ENCODE measurements at regions not wholly inside any gene's neighbourhood (a gene's known extent, or its start where the extent isn't known, plus 50 kb on each side); places are given as distances from the start of the nearest gene placed in this dataset.

GRCh38 chr2:223338016-223338415 lies 264.1 kb downstream of the SCG2 start:
- H3K36me3 ChIP-seq (ENCODE audit: insufficient read depth, low read length) = no peaks in the 10 kb centered on the region
- H3K4me1 ChIP-seq (ENCODE audit: insufficient read depth, low read length) = no peaks in the 10 kb centered on the region
- no peak overlapping the region for H3K27ac ChIP-seq (ENCODE audit: low read depth, low read length)
- H3K9me3 ChIP-seq (ENCODE audit: insufficient read depth, low read depth, low read length) = no peaks in the 10 kb centered on the region
- WGBS = 87% methylated on average over 1 of the region's 1 CpG
- no peaks in the 10 kb centered on the region for H3K27me3 ChIP-seq (ENCODE audit: insufficient read depth, low read length)
- no peak overlapping the region for H3K4me3 ChIP-seq (ENCODE audit: low read length)
- no peak overlapping the region for H3K9ac ChIP-seq (ENCODE audit: low read depth, low read length)

GRCh38 chr2:223357076-223357475 lies 245.1 kb downstream of the SCG2 start:
- Histone ChIP-seq H3K36me3 (ENCODE audit: insufficient read depth, low read length) (no peaks in the 10 kb centered on the region), H3K27me3 (ENCODE audit: insufficient read depth, low read length) (no peaks in the 10 kb centered on the region), H3K9me3 (ENCODE audit: insufficient read depth, low read depth, low read length) (no peaks in the 10 kb centered on the region), H3K9ac (ENCODE audit: low read depth, low read length) (no peak overlapping the region), H3K27ac (ENCODE audit: low read depth, low read length) (no peak overlapping the region), H3K4me3 (ENCODE audit: low read length) (no peak overlapping the region), H3K4me1 (ENCODE audit: insufficient read depth, low read length) (no peaks in the 10 kb centered on the region)
- 77% methylated on average over 1 of the region's 1 CpG for WGBS

GRCh38 chr2:223363085-223363484 lies 239.1 kb downstream of the SCG2 start:
- Histone ChIP-seq H3K9me3 (ENCODE audit: insufficient read depth, low read depth, low read length) (no peaks in the 10 kb centered on the region), H3K9ac (ENCODE audit: low read depth, low read length) (no peak overlapping the region), H3K4me1 (ENCODE audit: insufficient read depth, low read length) (no peaks in the 10 kb centered on the region), H3K27ac (ENCODE audit: low read depth, low read length) (no peak overlapping the region), H3K4me3 (ENCODE audit: low read length) (no peak overlapping the region), H3K27me3 (ENCODE audit: insufficient read depth, low read length) (no peaks in the 10 kb centered on the region), H3K36me3 (ENCODE audit: insufficient read depth, low read length) (no peaks in the 10 kb centered on the region)
- 97% methylated on average over 6 of the region's 6 CpGs for WGBS

- H3K27me3 ChIP-seq (ENCODE audit: insufficient read depth, low read length) = no peaks in the 10 kb centered on the region
- no peaks in the 10 kb centered on the region for H3K9me3 ChIP-seq (ENCODE audit: insufficient read depth, low read depth, low read length)
- H3K36me3 ChIP-seq (ENCODE audit: insufficient read depth, low read length) = no peaks in the 10 kb centered on the region
- 77% methylated on average over 5 of the region's 5 CpGs for WGBS
- H3K27ac ChIP-seq (ENCODE audit: low read depth, low read length) = no peak overlapping the region
- no peak overlapping the region for H3K9ac ChIP-seq (ENCODE audit: low read depth, low read length)
- no peaks in the 10 kb centered on the region for H3K4me1 ChIP-seq (ENCODE audit: insufficient read depth, low read length)
- no peak overlapping the region for H3K4me3 ChIP-seq (ENCODE audit: low read length)
Observed at GRCh38 chr2:223365158-223365679, 236.9 kb downstream of the SCG2 start.

- no peak overlapping the region for H3K9ac ChIP-seq (ENCODE audit: low read depth, low read length)
- H3K9me3 ChIP-seq (ENCODE audit: insufficient read depth, low read depth, low read length) = no peaks in the 10 kb centered on the region
- H3K27me3 ChIP-seq (ENCODE audit: insufficient read depth, low read length) = no peaks in the 10 kb centered on the region
- H3K36me3 ChIP-seq (ENCODE audit: insufficient read depth, low read length) = no peaks in the 10 kb centered on the region
- H3K27ac ChIP-seq (ENCODE audit: low read depth, low read length) = no peak overlapping the region
- H3K4me1 ChIP-seq (ENCODE audit: insufficient read depth, low read length) = no peaks in the 10 kb centered on the region
- H3K4me3 ChIP-seq (ENCODE audit: low read length) = no peak overlapping the region
- WGBS = 94% methylated on average over 5 of the region's 5 CpGs
Observed at GRCh38 chr2:223366566-223366965, 235.6 kb downstream of the SCG2 start.

DNA sequence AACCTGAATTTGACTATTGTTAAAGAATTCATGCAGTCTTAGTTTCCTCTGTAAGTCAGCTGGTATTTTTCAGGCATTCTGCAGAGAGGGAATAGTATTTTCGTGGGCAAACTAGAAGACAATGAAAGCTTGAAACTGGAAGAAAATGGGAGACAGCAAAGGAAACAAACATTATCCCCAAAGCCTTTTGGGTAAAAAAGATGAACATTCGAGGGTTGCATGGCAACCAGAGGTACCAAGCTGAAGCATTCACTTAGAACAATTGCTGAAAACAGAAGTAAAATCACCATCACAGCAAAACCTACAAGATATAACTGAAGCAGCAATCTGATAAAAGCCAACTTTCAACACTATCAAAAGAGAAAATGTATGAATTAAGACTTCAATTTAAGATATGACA lies 233.7 kb downstream of the SCG2 start:
- H3K9ac ChIP-seq (ENCODE audit: low read depth, low read length) = no peak overlapping the region
- no peaks in the 10 kb centered on the region for H3K4me1 ChIP-seq (ENCODE audit: insufficient read depth, low read length)
- no peak overlapping the region for H3K4me3 ChIP-seq (ENCODE audit: low read length)
- 80% methylated on average over 2 of the region's 2 CpGs for WGBS
- H3K27ac ChIP-seq (ENCODE audit: low read depth, low read length) = no peak overlapping the region
- no peaks in the 10 kb centered on the region for H3K27me3 ChIP-seq (ENCODE audit: insufficient read depth, low read length)
- no peaks in the 10 kb centered on the region for H3K9me3 ChIP-seq (ENCODE audit: insufficient read depth, low read depth, low read length)
- no peaks in the 10 kb centered on the region for H3K36me3 ChIP-seq (ENCODE audit: insufficient read depth, low read length)

GRCh38 chr2:223369889-223370288 lies 232.3 kb downstream of the SCG2 start:
- Histone ChIP-seq H3K4me3 (ENCODE audit: low read length) (no peak overlapping the region), H3K4me1 (ENCODE audit: insufficient read depth, low read length) (no peaks in the 10 kb centered on the region), H3K9me3 (ENCODE audit: insufficient read depth, low read depth, low read length) (no peaks in the 10 kb centered on the region), H3K36me3 (ENCODE audit: insufficient read depth, low read length) (no peaks in the 10 kb centered on the region), H3K27me3 (ENCODE audit: insufficient read depth, low read length) (no peaks in the 10 kb centered on the region), H3K9ac (ENCODE audit: low read depth, low read length) (no peak overlapping the region), H3K27ac (ENCODE audit: low read depth, low read length) (no peak overlapping the region)
- 96% methylated on average over 2 of the region's 3 CpGs for WGBS

- H3K9ac ChIP-seq (ENCODE audit: low read depth, low read length) = no peak overlapping the region
- H3K36me3 ChIP-seq (ENCODE audit: insufficient read depth, low read length) = no peaks in the 10 kb centered on the region
- no peak overlapping the region for H3K27ac ChIP-seq (ENCODE audit: low read depth, low read length)
- no peaks in the 10 kb centered on the region for H3K27me3 ChIP-seq (ENCODE audit: insufficient read depth, low read length)
- H3K9me3 ChIP-seq (ENCODE audit: insufficient read depth, low read depth, low read length) = no peaks in the 10 kb centered on the region
- H3K4me1 ChIP-seq (ENCODE audit: insufficient read depth, low read length) = no peaks in the 10 kb centered on the region
- H3K4me3 ChIP-seq (ENCODE audit: low read length) = no peak overlapping the region
- no CpG with 5 or more reads among the region's 1 CpG for WGBS
Observed at GRCh38 chr2:223383315-223383714, 218.8 kb downstream of the SCG2 start.

- Histone ChIP-seq H3K27ac (ENCODE audit: low read depth, low read length) (no peak overlapping the region), H3K4me3 (ENCODE audit: low read length) (no peak overlapping the region), H3K9ac (ENCODE audit: low read depth, low read length) (no peak overlapping the region), H3K27me3 (ENCODE audit: insufficient read depth, low read length) (no peaks in the 10 kb centered on the region), H3K36me3 (ENCODE audit: insufficient read depth, low read length) (no peaks in the 10 kb centered on the region), H3K9me3 (ENCODE audit: insufficient read depth, low read depth, low read length) (no peaks in the 10 kb centered on the region), H3K4me1 (ENCODE audit: insufficient read depth, low read length) (no peaks in the 10 kb centered on the region)
Observed at GRCh38 chr2:223386189-223386588, 216.0 kb downstream of the SCG2 start.

DNA sequence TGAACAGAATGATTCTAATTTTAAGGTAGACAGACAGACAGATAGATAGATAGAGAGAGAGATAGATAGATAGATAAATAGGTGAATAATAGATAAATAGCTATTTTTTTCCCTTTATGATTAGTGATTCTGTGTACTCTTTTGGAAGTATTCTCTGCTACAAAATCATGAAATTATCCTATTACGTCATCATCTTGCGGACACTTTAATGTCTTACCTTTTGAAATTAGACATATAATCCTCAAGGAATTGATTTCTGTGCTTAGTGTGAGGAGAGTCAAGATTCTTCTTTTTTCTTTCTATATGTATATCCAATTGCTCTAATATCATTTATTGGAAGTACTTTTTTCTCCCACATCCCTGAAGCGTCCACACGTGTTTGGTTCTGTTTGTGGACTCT lies 215.2 kb downstream of the SCG2 start:
- no peak overlapping the region for H3K9ac ChIP-seq (ENCODE audit: low read depth, low read length)
- no peaks in the 10 kb centered on the region for H3K27me3 ChIP-seq (ENCODE audit: insufficient read depth, low read length)
- 78% methylated on average over 2 of the region's 4 CpGs for WGBS
- no peaks in the 10 kb centered on the region for H3K4me1 ChIP-seq (ENCODE audit: insufficient read depth, low read length)
- H3K4me3 ChIP-seq (ENCODE audit: low read length) = no peak overlapping the region
- H3K9me3 ChIP-seq (ENCODE audit: insufficient read depth, low read depth, low read length) = no peaks in the 10 kb centered on the region
- H3K27ac ChIP-seq (ENCODE audit: low read depth, low read length) = no peak overlapping the region
- H3K36me3 ChIP-seq (ENCODE audit: insufficient read depth, low read length) = no peaks in the 10 kb centered on the region

GRCh38 chr2:223389624-223390023 lies 212.5 kb downstream of the SCG2 start:
- no peaks in the 10 kb centered on the region for H3K27me3 ChIP-seq (ENCODE audit: insufficient read depth, low read length)
- no peaks in the 10 kb centered on the region for H3K4me1 ChIP-seq (ENCODE audit: insufficient read depth, low read length)
- no peaks in the 10 kb centered on the region for H3K36me3 ChIP-seq (ENCODE audit: insufficient read depth, low read length)
- H3K9ac ChIP-seq (ENCODE audit: low read depth, low read length) = no peak overlapping the region
- H3K27ac ChIP-seq (ENCODE audit: low read depth, low read length) = no peak overlapping the region
- H3K4me3 ChIP-seq (ENCODE audit: low read length) = no peak overlapping the region
- WGBS = 89% methylated on average over 5 of the region's 5 CpGs
- peaks cover 9% of the 10 kb centered on the region for H3K9me3 ChIP-seq (ENCODE audit: insufficient read depth, low read depth, low read length)

DNA sequence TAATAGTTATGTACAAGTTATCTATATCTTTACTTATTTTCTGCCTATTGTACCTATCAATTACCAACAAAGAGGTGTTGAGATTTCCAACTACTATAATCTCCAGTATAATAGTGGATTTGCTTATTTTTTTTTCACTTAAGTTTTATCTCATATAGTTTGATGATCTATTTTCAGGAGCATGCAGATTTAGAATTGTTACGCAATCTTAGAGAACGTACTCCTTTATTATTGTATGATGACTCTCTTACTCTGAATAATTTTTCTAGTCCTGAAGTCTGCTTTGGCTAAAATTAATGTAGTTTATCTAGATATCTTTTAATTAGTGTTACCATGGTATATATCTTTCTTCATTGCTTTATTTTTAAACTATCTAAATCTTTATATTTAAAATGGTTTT lies 205.2 kb downstream of the SCG2 start:
- Histone ChIP-seq H3K27me3 (ENCODE audit: insufficient read depth, low read length) (no peaks in the 10 kb centered on the region), H3K4me3 (ENCODE audit: low read length) (no peak overlapping the region), H3K4me1 (ENCODE audit: insufficient read depth, low read length) (peaks cover 6% of the 10 kb centered on the region; the same call in 1 of the 2 replicates), H3K9ac (ENCODE audit: low read depth, low read length) (no peak overlapping the region), H3K27ac (ENCODE audit: low read depth, low read length) (no peak overlapping the region), H3K36me3 (ENCODE audit: insufficient read depth, low read length) (no peaks in the 10 kb centered on the region), H3K9me3 (ENCODE audit: insufficient read depth, low read depth, low read length) (peaks cover 17% of the 10 kb centered on the region)
- no CpG with 5 or more reads among the region's 2 CpGs for WGBS

All from HUES64 (cell line).